A673 (cell line): ENCODE measurements at regions not wholly inside any gene's neighbourhood (a gene's known extent, or its start where the extent isn't known, plus 50 kb on each side); places are given as distances from the start of the nearest gene placed in this dataset.

Experiments
- CTCF ChIP-seq: fragments of 300-800, 200-600 bp; sonication (generic); conservative IDR thresholded peaks from 2 replicates; pipeline ENCODE4 v1.5.1; 2017; ENCODE audit warnings: low read depth, mild to moderate bottlenecking, antibody characterized with exemption, low read length, moderate library complexity, mixed read lengths
- EZH2 ChIP-seq: fragments of 200-600 bp; sonication (generic); IDR thresholded peaks from 2 replicates; pipeline ENCODE4 v1.6.1; 2017; ENCODE audit warnings: borderline replicate concordance, low read depth, mild to moderate bottlenecking, mixed read lengths, antibody characterized with exemption, low read length; ENCODE audit not compliant: poor library complexity, severe bottlenecking

GRCh38 chr1:38658883-38659282 lies 200.7 kb downstream of the RRAGC start:
- TF ChIP-seq CTCF (no peak), EZH2 (no peak)
